ENCODE measurements at regions not wholly inside any gene's neighbourhood (a gene's known extent, or its start where the extent isn't known, plus 50 kb on each side); places are given as distances from the start of the nearest gene placed in this dataset.
"Not testable (repeated sequence)": the region's sequence is repeated elsewhere in the genome, so short reads cannot be mapped to it uniquely, and the experiment has no call there.

GRCh38 chr4:111957116-111957515 is 188.1 kb upstream of the FAM241A start:
- no peak for DNase-seq (ENCODE audit: low spot score)

- no peak for DNase-seq (ENCODE audit: low spot score)
Measured at GRCh38 chr4:111957997-111958396, 187.3 kb upstream of the FAM241A start.

GRCh38 chr4:111959222-111959621 is 186.0 kb upstream of the FAM241A start:
- DNase-seq (ENCODE audit: low spot score) = no peak

GRCh38 chr4:111960241-111960667 is 185.0 kb upstream of the FAM241A start:
- no peak for DNase-seq (ENCODE audit: low spot score)

- not testable (repeated sequence) for DNase-seq (ENCODE audit: low spot score)
Measured at GRCh38 chr4:111961026-111961425, 184.2 kb upstream of the FAM241A start.

GRCh38 chr4:111961809-111962208 is 183.4 kb upstream of the FAM241A start:
- no peak for DNase-seq (ENCODE audit: low spot score)

GRCh38 chr4:111963158-111963700 is 182.0 kb upstream of the FAM241A start:
- no peak for DNase-seq (ENCODE audit: low spot score)

GRCh38 chr4:111977419-111977965 is 167.8 kb upstream of the FAM241A start:
- no peak for DNase-seq (ENCODE audit: low spot score)

- no peak for DNase-seq (ENCODE audit: low spot score)
Measured at GRCh38 chr4:111979921-111980320, 165.3 kb upstream of the FAM241A start.

- DNase-seq (ENCODE audit: low spot score) = no peak
Measured at GRCh38 chr4:111982089-111982488, 163.2 kb upstream of the FAM241A start.

GRCh38 chr4:111984169-111984819 is 161.0 kb upstream of the FAM241A start:
- no peak for DNase-seq (ENCODE audit: low spot score)

- no peak for DNase-seq (ENCODE audit: low spot score)
Measured at GRCh38 chr4:111985426-111985825, 159.8 kb upstream of the FAM241A start.

GRCh38 chr4:111986095-111986494 is 159.2 kb upstream of the FAM241A start:
- DNase-seq (ENCODE audit: low spot score) = no peak

GRCh38 chr4:111988514-111988913 is 156.7 kb upstream of the FAM241A start:
- DNase-seq (ENCODE audit: low spot score) = no peak

GRCh38 chr4:111989817-111990216 is 155.4 kb upstream of the FAM241A start:
- no peak for DNase-seq (ENCODE audit: low spot score)

- DNase-seq (ENCODE audit: low spot score) = no peak
Measured at GRCh38 chr4:111991163-111991562, 154.1 kb upstream of the FAM241A start.

GRCh38 chr4:111991797-111992196 is 153.5 kb upstream of the FAM241A start:
- DNase-seq (ENCODE audit: low spot score) = peak; percentile 47

GRCh38 chr4:111992351-111993168 is 152.7 kb upstream of the FAM241A start:
- DNase-seq (ENCODE audit: low spot score) = no peak

- no peak for DNase-seq (ENCODE audit: low spot score)
Measured at GRCh38 chr4:111994392-111994791, 150.9 kb upstream of the FAM241A start.

- DNase-seq (ENCODE audit: low spot score) = no peak
Measured at GRCh38 chr4:111997785-111998184, 147.5 kb upstream of the FAM241A start.

- no peak for DNase-seq (ENCODE audit: low spot score)
Measured at GRCh38 chr4:111999801-112000200, 145.5 kb upstream of the FAM241A start.

GRCh38 chr4:112001041-112001440 is 144.2 kb upstream of the FAM241A start:
- DNase-seq (ENCODE audit: low spot score) = no peak

GRCh38 chr4:112002248-112002661 is 143.0 kb upstream of the FAM241A start:
- no peak for DNase-seq (ENCODE audit: low spot score)
